NT2/D1 (cell line): ENCODE measurements at regions not wholly inside any gene's neighbourhood (a gene's known extent, or its start where the extent isn't known, plus 50 kb on each side); places are given as distances from the start of the nearest gene placed in this dataset.

ENCODE experiments used
- SUZ12 ChIP-seq: IDR thresholded peaks from 2 replicates; pipeline ENCODE4 v1.6.1; 2011; ENCODE audit not compliant: insufficient read length, insufficient read depth; ENCODE audit errors: extremely low read depth
- YY1 ChIP-seq: IDR thresholded peaks from 2 replicates; pipeline ENCODE4 v1.6.1; 2011; ENCODE audit not compliant: insufficient read length, insufficient read depth
- ZNF274 ChIP-seq: IDR thresholded peaks from 2 replicates; pipeline ENCODE4 v1.6.1; 2011; ENCODE audit warnings: mild to moderate bottlenecking, low read depth, low read length

DNA sequence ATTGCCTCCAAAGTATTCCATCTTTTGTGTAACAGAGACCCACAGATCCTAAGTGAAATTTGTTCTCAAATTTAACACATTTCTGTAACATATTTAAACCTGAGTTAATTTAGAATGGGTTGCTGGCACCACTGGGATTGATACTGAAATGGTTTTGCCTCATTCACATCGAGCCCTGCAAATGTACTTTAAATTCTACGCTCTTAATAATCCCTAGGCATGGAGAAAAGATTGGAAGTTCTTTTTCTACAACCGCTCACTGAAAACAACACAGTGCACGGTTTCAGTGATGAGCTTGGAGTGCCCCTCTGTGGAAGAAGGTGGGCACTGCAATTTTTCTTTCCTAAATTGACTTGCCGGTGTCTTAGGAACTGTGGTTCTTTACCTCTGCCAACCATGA lies 109.9 kb upstream of the ATP11B start:
- TF ChIP-seq YY1 (no peak), ZNF274 (no peak), SUZ12 (no peak)
